Activated CD8-positive, alpha-beta memory T cell treated with anti-CD3 and anti-CD28 coated beads for 4 hours (primary cell): ENCODE measurements at regions not wholly inside any gene's neighbourhood (a gene's known extent, or its start where the extent isn't known, plus 50 kb on each side); places are given as distances from the start of the nearest gene placed in this dataset.
"Not testable (repeated sequence)": the region's sequence is repeated elsewhere in the genome, so short reads cannot be mapped to it uniquely, and the experiment has no call there.

Source experiments
- DNase-seq, 2 donors: peaks; one replicate each; pipeline ENCODE4 v3.0.0-alpha.2; 2020; ENCODE audit warnings: low read depth in 2 of 2

- no peak for DNase-seq
These were observed 68.9 kb upstream of the PPARGC1A start for GRCh38 chr4:23958749-23959148.

GRCh38 chr4:23957465-23957864 is 67.6 kb upstream of the PPARGC1A start:
- no peak for DNase-seq

- DNase-seq: no peak
These were observed 66.9 kb upstream of the PPARGC1A start for GRCh38 chr4:23956601-23957364.

GRCh38 chr4:23952258-23952657 is 62.4 kb upstream of the PPARGC1A start:
- no peak for DNase-seq

GRCh38 chr4:23947826-23948225 is 58.0 kb upstream of the PPARGC1A start:
- DNase-seq: no peak

- no peak for DNase-seq
These were observed 56.5 kb upstream of the PPARGC1A start for GRCh38 chr4:23946299-23946698.

GRCh38 chr4:23945451-23946017 is 55.7 kb upstream of the PPARGC1A start:
- no peak for DNase-seq

GRCh38 chr4:23944556-23944955 is 54.7 kb upstream of the PPARGC1A start:
- not testable (repeated sequence) for DNase-seq

GRCh38 chr4:23943478-23943877 is 53.6 kb upstream of the PPARGC1A start:
- DNase-seq: no peak

- no peak for DNase-seq
These were observed 52.6 kb upstream of the PPARGC1A start for GRCh38 chr4:23942471-23942870.
